Caco-2 (cell line): ENCODE measurements at regions not wholly inside any gene's neighbourhood (a gene's known extent, or its start where the extent isn't known, plus 50 kb on each side); places are given as distances from the start of the nearest gene placed in this dataset.

Experiments used
- BruUV-seq: library from RNA; stranded (reverse); fragments of 400-500 nt; replicated peaks from 2 replicates; lab custom pipeline; 2021; lab: Mats Ljungman, UMichigan
- CTCF ChIA-PET: fragments of 300-600 bp; sonication (Branson Sonifier 250); formaldehyde crosslinking; loops from one replicate; lab custom pipeline; 2022; ENCODE audit warnings: antibody characterized with exemption; lab: Charles Lee
- POLR2A ChIA-PET: fragments of 300-600 bp; sonication (Branson Sonifier 250); formaldehyde crosslinking; loops from one replicate; lab custom pipeline; 2022; ENCODE audit warnings: antibody characterized with exemption; lab: Charles Lee
- DNase-seq, 2 experiments: peaks; one replicate each; pipeline versions ENCODE4 v3.0.0 to v3.0.0-alpha.2; 2020 to 2022
- H3K27me3 ChIP-seq: replicated peaks from 2 replicates; pipeline ENCODE4 v1.6.0; 2011; ENCODE audit warnings: low read length; ENCODE audit not compliant: control insufficient read depth, insufficient read depth
- H3K36me3 ChIP-seq: 2 replicates; pipeline ENCODE4 v1.5.1; 2011; ENCODE audit warnings: low read length; ENCODE audit not compliant: control insufficient read depth, insufficient read depth
- H3K4me1 ChIP-seq: fragments of 250-450 bp; sonication (Bioruptor Pico); 2 replicates; pipeline ENCODE4 v1.5.1; 2020; ENCODE audit warnings: mild to moderate bottlenecking
- H3K4me3 ChIP-seq: 2 replicates; pipeline ENCODE4 v1.5.1; 2011; ENCODE audit warnings: low read depth, mild to moderate bottlenecking, control low read depth, low read length
- H3K9me3 ChIP-seq: fragments of 250-450 bp; sonication (Bioruptor Pico); 2 replicates; pipeline ENCODE4 v1.5.1; 2020; ENCODE audit warnings: mild to moderate bottlenecking, moderate library complexity
- H3K27ac Mint-ChIP-seq: one replicate; pipeline ENCODE4 v1.8.0; 2022; ENCODE audit warnings: mixed read lengths; ENCODE audit not compliant: unreplicated experiment
- H3K27me3 Mint-ChIP-seq: one replicate; pipeline ENCODE4 v1.8.0; 2022; ENCODE audit warnings: mixed read lengths; ENCODE audit not compliant: insufficient read depth, unreplicated experiment
- H3K36me3 Mint-ChIP-seq: one replicate; pipeline ENCODE4 v1.8.0; 2022; ENCODE audit warnings: mild to moderate bottlenecking, mixed read lengths; ENCODE audit not compliant: insufficient read depth, unreplicated experiment
- H3K4me1 Mint-ChIP-seq: one replicate; pipeline ENCODE4 v1.8.0; 2022; ENCODE audit warnings: low read depth, mixed read lengths; ENCODE audit not compliant: unreplicated experiment
- H3K4me3 Mint-ChIP-seq: one replicate; pipeline ENCODE4 v1.8.0; 2022; ENCODE audit warnings: mild to moderate bottlenecking, moderate library complexity, mixed read lengths; ENCODE audit not compliant: unreplicated experiment
- H3K9me3 Mint-ChIP-seq: one replicate; pipeline ENCODE4 v1.8.0; 2022; ENCODE audit warnings: mixed read lengths; ENCODE audit not compliant: unreplicated experiment
- CTCF ChIP-seq, 2 experiments: fragments of 200-600 bp in 1 of 2; IDR thresholded peaks; 1 replicate in 1 of 2; 2 replicates in 1 of 2; pipeline versions ENCODE4 v1.5.1 to v1.8.0; 2011 to 2022; ENCODE audit warnings: antibody characterized with exemption in 1 of 2, control low read depth in 1 of 2, inconsistent platforms in 1 of 2, low read depth in 1 of 2, low read length in 1 of 2, mild to moderate bottlenecking in 1 of 2, moderate library complexity in 1 of 2; ENCODE audit not compliant: insufficient read depth in 1 of 2, severe bottlenecking in 1 of 2, unreplicated experiment in 1 of 2
- intact Hi-C: fragments of 100-400 bp; cut with micrococcal nuclease; formaldehyde crosslinking; loops from one replicate; pipeline ENCODE4 v1.10.0; 2022; ENCODE audit not compliant: unreplicated experiment

GRCh38 chr3:19645093-19645492, 288.9 kb downstream of the EFHB start:
- Histone ChIP-seq H3K9me3 (no peaks in the 10 kb centered on the region), H3K4me3 (no peak overlapping the region), H3K36me3 (no peaks in the 10 kb centered on the region), H3K4me1 (no peaks in the 10 kb centered on the region), H3K27me3 (no peaks in the 10 kb centered on the region)
- Mint-ChIP-seq H3K4me1 (no peaks in the 10 kb centered on the region), H3K27ac (no peak overlapping the region), H3K4me3 (no peak overlapping the region), H3K9me3 (no peaks in the 10 kb centered on the region), H3K27me3 (no peaks in the 10 kb centered on the region), H3K36me3 (no peaks in the 10 kb centered on the region)
- no peak for DNase-seq
- ChIA-PET CTCF (no interaction called here), POLR2A (no interaction called here)
- BruUV-seq, result no TSS peak
- no peak for TF ChIP-seq CTCF (IDR thresholded peaks at IDR 0.05; ENCODE audit: insufficient read depth in 1 of 2, low read depth in 1 of 2, low read length in 1 of 2, severe bottlenecking in 1 of 2, unreplicated experiment in 1 of 2)
- intact Hi-C loops, result no loop called here

GRCh38 chr3:19644405-19644804, 289.6 kb downstream of the EFHB start:
- no peak for DNase-seq
- TF ChIP-seq CTCF (IDR thresholded peaks at IDR 0.05; ENCODE audit: insufficient read depth in 1 of 2, low read depth in 1 of 2, low read length in 1 of 2, severe bottlenecking in 1 of 2, unreplicated experiment in 1 of 2), result no peak
- Mint-ChIP-seq H3K4me3 (no peak overlapping the region), H3K27ac (no peak overlapping the region), H3K36me3 (no peaks in the 10 kb centered on the region), H3K9me3 (no peaks in the 10 kb centered on the region), H3K27me3 (no peaks in the 10 kb centered on the region), H3K4me1 (no peaks in the 10 kb centered on the region)
- ChIA-PET CTCF (no interaction called here), POLR2A (no interaction called here)
- Histone ChIP-seq H3K4me3 (no peak overlapping the region), H3K36me3 (no peaks in the 10 kb centered on the region), H3K27me3 (no peaks in the 10 kb centered on the region), H3K9me3 (no peaks in the 10 kb centered on the region), H3K4me1 (no peaks in the 10 kb centered on the region)
- BruUV-seq, result no TSS peak
- intact Hi-C loops, result no loop called here

- no peaks in the 10 kb centered on the region for H3K9me3 Mint-ChIP-seq
- DNase-seq, result no peak
- no peaks in the 10 kb centered on the region for H3K36me3 ChIP-seq
- no peaks in the 10 kb centered on the region for H3K27me3 ChIP-seq
- no peak overlapping the region for H3K27ac Mint-ChIP-seq
- H3K27me3 Mint-ChIP-seq, result no peaks in the 10 kb centered on the region
- ChIA-PET CTCF (no interaction called here), POLR2A (no interaction called here)
- no peaks in the 10 kb centered on the region for H3K4me1 ChIP-seq
- intact Hi-C loops, result no loop called here
- BruUV-seq, result no TSS peak
- H3K36me3 Mint-ChIP-seq, result no peaks in the 10 kb centered on the region
- no peak for TF ChIP-seq CTCF (IDR thresholded peaks at IDR 0.05; ENCODE audit: insufficient read depth in 1 of 2, low read depth in 1 of 2, low read length in 1 of 2, severe bottlenecking in 1 of 2, unreplicated experiment in 1 of 2)
- H3K4me1 Mint-ChIP-seq, result no peaks in the 10 kb centered on the region
- no peak overlapping the region for H3K4me3 ChIP-seq
- no peaks in the 10 kb centered on the region for H3K9me3 ChIP-seq
- H3K4me3 Mint-ChIP-seq, result no peak overlapping the region
Observed at GRCh38 chr3:19641408-19641807, 292.6 kb downstream of the EFHB start.
